ENCODE measurements at regions not wholly inside any gene's neighbourhood (a gene's known extent, or its start where the extent isn't known, plus 50 kb on each side); places are given as distances from the start of the nearest gene placed in this dataset.

- DNase-seq (ENCODE audit: low read depth) = no peak
- Histone ChIP-seq H3K27me3 (ENCODE audit: control insufficient read depth, insufficient read depth, low read length) (no peaks in the 10 kb centered on the region), H3K36me3 (ENCODE audit: control insufficient read depth, insufficient read depth, low read length) (no peaks in the 10 kb centered on the region), H3K4me3 (ENCODE audit: low read depth, low read length) (no peak overlapping the region)
- no peak for TF ChIP-seq CTCF (IDR thresholded peaks at IDR 0.05; ENCODE audit: insufficient read depth, low read length, poor library complexity, severe bottlenecking)
Observed at GRCh38 chr15:79230766-79231165, 51.8 kb upstream of the ANKRD34C start.

DNA sequence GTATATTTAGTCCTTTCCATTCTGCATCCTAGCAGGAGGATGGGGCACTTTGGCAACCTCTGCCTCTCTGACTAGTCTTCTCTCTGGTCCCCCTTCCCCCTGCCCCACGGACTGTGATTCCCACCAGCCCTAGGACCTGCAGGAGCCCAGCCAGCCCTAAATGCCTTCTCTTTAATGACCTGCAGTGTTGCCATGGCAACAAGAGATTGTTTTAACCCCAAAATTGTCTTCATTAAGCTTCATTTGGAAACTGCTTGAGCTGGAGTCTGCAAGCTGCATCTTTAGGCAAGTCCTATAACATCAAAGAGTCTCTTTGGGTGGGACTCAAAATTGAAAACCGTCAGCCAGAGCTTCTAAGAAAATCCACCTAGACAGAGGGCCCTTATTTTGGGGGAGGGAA, 59.7 kb upstream of the ANKRD34C start:
- H3K27me3 ChIP-seq (ENCODE audit: control insufficient read depth, insufficient read depth, low read length) = no peaks in the 10 kb centered on the region
- no peak overlapping the region for H3K4me3 ChIP-seq (ENCODE audit: low read depth, low read length)
- H3K36me3 ChIP-seq (ENCODE audit: control insufficient read depth, insufficient read depth, low read length) = no peaks in the 10 kb centered on the region
- TF ChIP-seq CTCF (IDR thresholded peaks at IDR 0.05; ENCODE audit: insufficient read depth, low read length, poor library complexity, severe bottlenecking) = no peak
- no peak for DNase-seq (ENCODE audit: low read depth)

DNA sequence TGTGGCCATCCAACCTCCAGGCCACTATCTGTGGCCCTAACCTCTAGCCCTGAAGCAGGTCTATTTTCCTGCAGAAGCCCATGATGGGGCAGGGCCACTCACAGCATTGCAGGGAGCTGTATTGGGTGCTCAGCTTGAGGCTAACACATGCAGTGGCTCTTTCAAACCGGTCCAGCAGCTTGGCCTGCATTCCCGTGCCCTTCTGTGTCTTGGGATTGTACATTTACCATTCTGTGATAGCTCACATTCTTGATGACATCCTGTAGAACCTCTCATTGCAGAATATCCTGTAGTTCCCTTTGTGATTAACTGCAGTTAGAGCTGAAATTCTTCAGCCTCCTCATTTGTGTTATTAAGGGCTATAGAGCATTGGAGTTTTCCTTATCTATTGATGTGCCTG, 60.8 kb upstream of the ANKRD34C start:
- Histone ChIP-seq H3K36me3 (ENCODE audit: control insufficient read depth, insufficient read depth, low read length) (no peaks in the 10 kb centered on the region), H3K27me3 (ENCODE audit: control insufficient read depth, insufficient read depth, low read length) (no peaks in the 10 kb centered on the region), H3K4me3 (ENCODE audit: low read depth, low read length) (no peak overlapping the region)
- TF ChIP-seq CTCF (IDR thresholded peaks at IDR 0.05; ENCODE audit: insufficient read depth, low read length, poor library complexity, severe bottlenecking) = no peak
- DNase-seq (ENCODE audit: low read depth) = no peak

DNA sequence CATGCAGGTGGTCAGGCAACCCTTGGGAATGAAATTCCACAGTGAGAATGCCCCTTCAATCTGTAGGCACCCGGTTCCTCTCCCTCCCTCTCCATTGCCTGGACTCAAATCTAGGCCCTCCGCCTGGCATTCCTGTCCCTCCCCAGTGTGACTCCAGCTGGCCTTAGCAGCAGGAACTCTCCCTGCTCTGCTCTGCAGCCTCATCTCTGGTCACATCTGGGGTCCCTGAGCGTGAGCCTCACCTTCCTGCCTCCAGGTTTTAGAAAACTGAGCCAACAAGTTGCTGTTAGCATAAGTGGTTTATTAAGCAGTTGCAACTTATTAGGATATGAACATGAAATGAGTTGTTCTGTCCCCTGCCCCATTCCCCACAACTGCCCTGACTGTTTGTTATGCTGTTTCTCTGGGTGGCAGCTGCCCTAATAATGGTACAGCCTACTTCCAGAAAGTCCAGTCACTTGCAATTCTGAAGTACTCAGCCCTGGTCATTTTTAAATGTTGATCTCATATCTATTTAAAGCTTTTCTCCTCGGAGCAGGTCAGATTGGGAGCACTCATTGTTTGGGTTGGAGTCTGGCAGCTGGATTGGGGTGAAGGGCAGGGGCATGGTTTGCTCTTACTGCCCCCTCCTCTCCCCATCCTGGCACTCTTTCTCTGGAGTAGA, 63.0 kb upstream of the ANKRD34C start:
- no peak for TF ChIP-seq CTCF (IDR thresholded peaks at IDR 0.05; ENCODE audit: insufficient read depth, low read length, poor library complexity, severe bottlenecking)
- DNase-seq (ENCODE audit: low read depth) = no peak
- Histone ChIP-seq H3K27me3 (ENCODE audit: control insufficient read depth, insufficient read depth, low read length) (no peaks in the 10 kb centered on the region), H3K4me3 (ENCODE audit: low read depth, low read length) (no peak overlapping the region), H3K36me3 (ENCODE audit: control insufficient read depth, insufficient read depth, low read length) (no peaks in the 10 kb centered on the region)

DNA sequence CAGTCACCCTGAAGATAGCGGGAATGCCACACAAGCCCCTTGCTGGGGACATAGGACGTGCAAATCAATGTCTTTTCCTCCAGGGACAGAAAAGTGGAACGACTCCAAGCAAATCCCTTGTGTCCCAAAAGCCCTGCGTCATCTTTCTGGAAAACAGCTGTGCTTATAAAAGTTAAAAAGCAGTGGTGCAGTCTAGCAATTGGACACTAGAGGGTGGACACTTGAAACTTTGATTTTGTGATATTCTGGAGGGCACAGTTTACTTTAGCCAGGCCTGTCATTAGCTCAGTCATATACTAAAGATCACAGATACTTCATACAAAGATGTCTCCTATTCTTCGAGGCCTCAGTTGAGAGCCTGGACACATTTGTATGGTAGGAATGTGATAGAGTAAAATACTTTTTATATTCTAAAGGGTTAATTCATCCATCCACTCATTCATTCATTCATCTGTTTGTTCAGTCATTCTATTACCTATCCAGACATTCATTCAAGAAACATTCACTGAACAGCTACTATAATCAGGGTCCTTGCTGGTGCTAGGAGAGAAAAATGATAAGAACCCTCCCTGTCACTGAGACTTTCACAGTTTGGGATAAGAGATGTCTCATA, 63.8 kb upstream of the ANKRD34C start:
- no peaks in the 10 kb centered on the region for H3K27me3 ChIP-seq (ENCODE audit: control insufficient read depth, insufficient read depth, low read length)
- DNase-seq (ENCODE audit: low read depth) = no peak
- H3K4me3 ChIP-seq (ENCODE audit: low read depth, low read length) = no peak overlapping the region
- H3K36me3 ChIP-seq (ENCODE audit: control insufficient read depth, insufficient read depth, low read length) = no peaks in the 10 kb centered on the region
- peak; percentile 37 for TF ChIP-seq CTCF (IDR thresholded peaks at IDR 0.05; ENCODE audit: insufficient read depth, low read length, poor library complexity, severe bottlenecking)

DNA sequence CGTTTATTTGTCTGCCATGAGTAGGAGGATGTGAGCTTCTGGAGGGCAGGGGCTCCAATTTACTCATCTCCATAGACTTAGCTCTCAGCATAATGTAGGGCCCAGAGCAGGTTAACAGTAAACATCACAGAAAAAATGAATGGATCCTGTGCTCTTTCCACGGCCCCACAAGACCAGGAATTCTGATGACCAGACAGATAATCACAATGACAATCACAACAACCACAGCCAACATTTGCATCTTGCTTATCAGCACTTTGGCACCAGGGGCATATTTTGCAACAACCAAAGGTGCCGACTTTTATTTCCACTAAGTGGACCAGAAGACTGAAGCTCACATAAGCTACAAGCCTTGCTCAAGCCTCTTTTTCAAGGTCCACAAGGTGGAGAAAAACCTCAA, 68.9 kb upstream of the ANKRD34C start:
- Histone ChIP-seq H3K36me3 (ENCODE audit: control insufficient read depth, insufficient read depth, low read length) (no peaks in the 10 kb centered on the region), H3K4me3 (ENCODE audit: low read depth, low read length) (no peak overlapping the region), H3K27me3 (ENCODE audit: control insufficient read depth, insufficient read depth, low read length) (peaks cover 17% of the 10 kb centered on the region)
- DNase-seq (ENCODE audit: low read depth) = no peak
- no peak for TF ChIP-seq CTCF (IDR thresholded peaks at IDR 0.05; ENCODE audit: insufficient read depth, low read length, poor library complexity, severe bottlenecking)

Measured in kidney epithelial cell (primary cell).